A673 (cell line): ENCODE measurements at regions not wholly inside any gene's neighbourhood (a gene's known extent, or its start where the extent isn't known, plus 50 kb on each side); places are given as distances from the start of the nearest gene placed in this dataset.

Experiments used
- BruUV-seq: library from RNA; stranded (reverse); fragments of 400-500 nt; replicated peaks from 2 replicates; lab custom pipeline; 2021; lab: Mats Ljungman, UMichigan
- CTCF ChIA-PET: fragments of 300-600 bp; sonication (Branson Sonifier 250); formaldehyde crosslinking; loops from one replicate; lab custom pipeline; 2022; ENCODE audit warnings: antibody characterized with exemption; lab: Charles Lee
- POLR2A ChIA-PET: fragments of 300-600 bp; sonication (Branson Sonifier 250); formaldehyde crosslinking; loops from one replicate; lab custom pipeline; 2022; ENCODE audit warnings: antibody characterized with exemption; ENCODE audit not compliant: low non-redundant PET; lab: Charles Lee
- DNase-seq: peaks from one replicate; pipeline ENCODE4 v3.0.0-alpha.2; 2015; ENCODE audit warnings: low spot score
- H3K27ac ChIP-seq: fragments of 200-600 bp; sonication (generic); 2 replicates; pipeline ENCODE4 v1.5.1; 2016; ENCODE audit warnings: mixed run types, low read depth, mild to moderate bottlenecking, mixed read lengths, antibody characterized with exemption, low read length; ENCODE audit not compliant: poor library complexity, severe bottlenecking
- H3K27me3 ChIP-seq: fragments of 200-600 bp; sonication (generic); replicated peaks from 2 replicates; pipeline ENCODE4 v1.6.1; 2017; ENCODE audit warnings: mixed run types, low read depth, mild to moderate bottlenecking, mixed read lengths, antibody characterized with exemption, low read length; ENCODE audit not compliant: insufficient read depth, poor library complexity
- H3K36me3 ChIP-seq: fragments of 200-600 bp; sonication (generic); 2 replicates; pipeline ENCODE4 v1.6.1; 2016; ENCODE audit warnings: mixed run types, mild to moderate bottlenecking, mixed read lengths, antibody characterized with exemption, low read length; ENCODE audit not compliant: insufficient read depth, poor library complexity, severe bottlenecking
- H3K4me1 ChIP-seq: fragments of 200-600 bp; sonication (generic); 2 replicates; pipeline ENCODE4 v1.6.1; 2017; ENCODE audit warnings: mixed run types, mild to moderate bottlenecking, mixed read lengths, antibody characterized with exemption, low read length; ENCODE audit not compliant: insufficient read depth, poor library complexity, severe bottlenecking
- H3K4me3 ChIP-seq: fragments of 200-600 bp; sonication (generic); 2 replicates; pipeline ENCODE4 v1.5.1; 2016; ENCODE audit warnings: low read depth, mixed run types, mild to moderate bottlenecking, mixed read lengths, low read length; ENCODE audit not compliant: poor library complexity, severe bottlenecking
- H3K9me3 ChIP-seq: fragments of 200-600 bp; sonication (generic); 2 replicates; pipeline ENCODE4 v1.6.1; 2016; ENCODE audit warnings: mixed run types, low read depth, mild to moderate bottlenecking, mixed read lengths, antibody characterized with exemption, low read length; ENCODE audit not compliant: poor library complexity, severe bottlenecking
- EZH2 ChIP-seq: fragments of 200-600 bp; sonication (generic); IDR thresholded peaks from 2 replicates; pipeline ENCODE4 v1.6.1; 2017; ENCODE audit warnings: borderline replicate concordance, low read depth, mild to moderate bottlenecking, mixed read lengths, antibody characterized with exemption, low read length; ENCODE audit not compliant: poor library complexity, severe bottlenecking
- intact Hi-C: fragments of 100-400 bp; cut with micrococcal nuclease; formaldehyde crosslinking; loops from one replicate; pipeline ENCODE4 v1.10.0; 2022; ENCODE audit not compliant: unreplicated experiment
- TF ChIP-seq, protein P1 (sequence below): fragments of 300-800, 200-600 bp; sonication (generic); conservative IDR thresholded peaks from 2 replicates; pipeline ENCODE4 v1.5.1; 2017; ENCODE audit warnings: low read depth, mild to moderate bottlenecking, antibody characterized with exemption, low read length, moderate library complexity, mixed read lengths

DNA sequence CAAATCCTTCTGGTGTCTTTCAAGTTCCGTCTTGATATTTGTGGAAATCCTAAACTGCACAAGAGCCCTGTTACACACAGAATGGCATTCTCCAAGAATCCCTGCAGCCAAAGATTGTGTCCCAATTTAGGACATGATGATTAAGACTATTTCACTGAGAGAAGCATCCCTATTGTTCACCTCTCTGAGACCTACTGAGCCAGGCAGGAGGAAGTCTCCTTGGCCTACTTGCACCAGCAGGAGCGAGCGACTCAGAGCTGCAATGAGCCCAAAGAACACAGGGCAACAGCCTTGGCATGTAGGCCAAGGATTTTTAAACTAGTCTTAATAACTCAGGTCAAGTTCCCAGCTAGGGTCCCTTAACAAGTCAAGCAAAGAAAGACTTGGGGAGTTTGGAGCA, 79.4 kb upstream of the RUNX1 start:
- no peak for DNase-seq
- Histone ChIP-seq H3K4me3 (no peak overlapping the region), H3K27me3 (no peaks in the 10 kb centered on the region), H3K27ac (no peak overlapping the region), H3K36me3 (no peaks in the 10 kb centered on the region), H3K4me1 (no peaks in the 10 kb centered on the region), H3K9me3 (no peaks in the 10 kb centered on the region)
- TF ChIP-seq, protein P1, sequence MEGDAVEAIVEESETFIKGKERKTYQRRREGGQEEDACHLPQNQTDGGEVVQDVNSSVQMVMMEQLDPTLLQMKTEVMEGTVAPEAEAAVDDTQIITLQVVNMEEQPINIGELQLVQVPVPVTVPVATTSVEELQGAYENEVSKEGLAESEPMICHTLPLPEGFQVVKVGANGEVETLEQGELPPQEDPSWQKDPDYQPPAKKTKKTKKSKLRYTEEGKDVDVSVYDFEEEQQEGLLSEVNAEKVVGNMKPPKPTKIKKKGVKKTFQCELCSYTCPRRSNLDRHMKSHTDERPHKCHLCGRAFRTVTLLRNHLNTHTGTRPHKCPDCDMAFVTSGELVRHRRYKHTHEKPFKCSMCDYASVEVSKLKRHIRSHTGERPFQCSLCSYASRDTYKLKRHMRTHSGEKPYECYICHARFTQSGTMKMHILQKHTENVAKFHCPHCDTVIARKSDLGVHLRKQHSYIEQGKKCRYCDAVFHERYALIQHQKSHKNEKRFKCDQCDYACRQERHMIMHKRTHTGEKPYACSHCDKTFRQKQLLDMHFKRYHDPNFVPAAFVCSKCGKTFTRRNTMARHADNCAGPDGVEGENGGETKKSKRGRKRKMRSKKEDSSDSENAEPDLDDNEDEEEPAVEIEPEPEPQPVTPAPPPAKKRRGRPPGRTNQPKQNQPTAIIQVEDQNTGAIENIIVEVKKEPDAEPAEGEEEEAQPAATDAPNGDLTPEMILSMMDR: no peak
- no peak for TF ChIP-seq EZH2
- intact Hi-C loops: no loop called here
- POLR2A ChIA-PET: no interaction called here
- CTCF ChIA-PET: no interaction called here
- no TSS peak for BruUV-seq

DNA sequence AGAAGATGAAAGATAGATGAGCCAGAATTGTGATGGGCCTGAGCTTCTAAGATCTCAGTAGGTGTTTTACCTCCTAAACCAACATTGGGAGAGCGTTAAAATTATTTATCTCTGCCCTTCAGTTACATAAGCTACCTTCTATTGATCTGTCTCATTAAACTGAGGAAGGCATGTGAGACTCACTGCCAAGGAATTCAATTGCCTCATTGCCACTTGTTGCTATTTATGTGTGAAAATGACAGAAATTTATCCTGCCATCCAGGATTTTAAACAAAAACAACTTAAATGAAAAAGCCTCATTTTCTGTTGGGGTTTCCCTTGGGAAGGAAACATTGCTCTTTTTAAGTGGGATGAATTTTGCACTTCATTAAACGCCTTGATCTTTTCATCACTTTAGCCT, 78.7 kb upstream of the RUNX1 start:
- no TSS peak for BruUV-seq
- no peak for TF ChIP-seq EZH2
- TF ChIP-seq, protein P1: no peak
- no peak for DNase-seq
- H3K27ac ChIP-seq: no peak overlapping the region
- POLR2A ChIA-PET: no interaction called here
- no peaks in the 10 kb centered on the region for H3K27me3 ChIP-seq
- no peaks in the 10 kb centered on the region for H3K9me3 ChIP-seq
- no peaks in the 10 kb centered on the region for H3K36me3 ChIP-seq
- no peaks in the 10 kb centered on the region for H3K4me1 ChIP-seq
- intact Hi-C loops: no loop called here
- CTCF ChIA-PET: no interaction called here
- H3K4me3 ChIP-seq: no peak overlapping the region

DNA sequence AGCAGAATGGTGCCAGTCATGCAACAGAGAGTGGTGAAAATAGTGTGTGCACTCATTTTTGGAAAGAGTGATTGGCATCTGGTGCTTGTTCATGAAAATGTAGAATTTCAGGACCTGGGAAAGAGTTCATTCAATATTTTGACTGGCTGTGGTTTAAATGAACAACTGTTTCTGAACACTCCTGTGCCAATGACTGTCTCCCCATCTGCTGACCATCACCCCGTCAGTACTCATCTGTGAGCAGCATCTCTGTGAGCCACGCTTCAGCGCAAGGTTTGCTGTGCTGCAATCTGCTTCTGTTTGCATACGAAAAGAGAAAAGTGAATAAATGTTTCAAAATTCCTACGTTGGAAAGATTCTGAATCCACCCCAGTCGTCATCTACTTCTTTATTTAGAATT, 77.9 kb upstream of the RUNX1 start:
- TF ChIP-seq, protein P1: no peak
- TF ChIP-seq EZH2: no peak
- ChIA-PET CTCF (no interaction called here), POLR2A (no interaction called here)
- no peak overlapping the region for H3K4me3 ChIP-seq
- H3K27me3 ChIP-seq: no peaks in the 10 kb centered on the region
- no peak for DNase-seq
- no TSS peak for BruUV-seq
- no peak overlapping the region for H3K27ac ChIP-seq
- no peaks in the 10 kb centered on the region for H3K36me3 ChIP-seq
- H3K9me3 ChIP-seq: no peaks in the 10 kb centered on the region
- intact Hi-C loops: no loop called here
- H3K4me1 ChIP-seq: no peaks in the 10 kb centered on the region
